ENCODE measurements at regions not wholly inside any gene's neighbourhood (a gene's known extent, or its start where the extent isn't known, plus 50 kb on each side); places are given as distances from the start of the nearest gene placed in this dataset.

DNA sequence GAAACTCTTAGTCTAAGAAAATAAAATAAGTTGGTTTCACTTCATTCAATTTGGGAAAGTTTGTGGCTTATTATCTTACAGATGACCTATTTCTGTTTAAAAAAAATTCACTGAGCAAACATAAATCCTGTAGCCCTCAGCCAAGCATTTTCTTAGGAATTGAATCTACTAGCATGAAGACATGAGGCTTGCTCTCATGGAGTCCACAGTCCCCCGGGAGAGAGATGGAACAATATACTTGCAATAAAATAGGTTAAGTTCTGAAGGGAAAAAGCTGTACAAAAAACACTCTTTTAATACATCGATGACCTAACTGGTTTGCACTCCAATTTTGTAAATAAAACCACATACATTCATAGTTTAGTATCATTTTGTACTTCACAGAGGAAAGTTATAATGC lies 642.6 kb upstream of the FAM241A start:
- Histone ChIP-seq H3K36me3 (ENCODE audit: insufficient read depth, low read length) (no peaks in the 10 kb centered on the region), H2AFZ (ENCODE audit: low read length) (no peak overlapping the region), H3K79me2 (ENCODE audit: insufficient read depth, low read depth, low read length) (no peaks in the 10 kb centered on the region), H4K20me1 (ENCODE audit: insufficient read depth, low read length) (no peaks in the 10 kb centered on the region), H3K4me2 (ENCODE audit: low read length) (no peak overlapping the region), H3K4me1 (ENCODE audit: insufficient read depth, low read length, poor library complexity, severe bottlenecking) (no peaks in the 10 kb centered on the region), H3K9me2 (ENCODE audit: insufficient read depth, low read length) (no peaks in the 10 kb centered on the region), H3K9me3 (ENCODE audit: low read length) (no peaks in the 10 kb centered on the region), H3K27ac (ENCODE audit: low read depth, low read length, poor library complexity, severe bottlenecking) (no peak overlapping the region), H3K4me3 (ENCODE audit: low read depth, low read length, poor library complexity, severe bottlenecking) (no peak overlapping the region)
- CTCF ChIA-PET (ENCODE audit: unreplicated experiment): no interaction called here
- BruUV-seq (replicated peaks): no TSS peak
- no peak for DNase-seq (ENCODE audit: low spot score)
- intact Hi-C loops (cut with micrococcal nuclease; ENCODE audit: unreplicated experiment): no loop called here
- TF ChIP-seq, protein P1, sequence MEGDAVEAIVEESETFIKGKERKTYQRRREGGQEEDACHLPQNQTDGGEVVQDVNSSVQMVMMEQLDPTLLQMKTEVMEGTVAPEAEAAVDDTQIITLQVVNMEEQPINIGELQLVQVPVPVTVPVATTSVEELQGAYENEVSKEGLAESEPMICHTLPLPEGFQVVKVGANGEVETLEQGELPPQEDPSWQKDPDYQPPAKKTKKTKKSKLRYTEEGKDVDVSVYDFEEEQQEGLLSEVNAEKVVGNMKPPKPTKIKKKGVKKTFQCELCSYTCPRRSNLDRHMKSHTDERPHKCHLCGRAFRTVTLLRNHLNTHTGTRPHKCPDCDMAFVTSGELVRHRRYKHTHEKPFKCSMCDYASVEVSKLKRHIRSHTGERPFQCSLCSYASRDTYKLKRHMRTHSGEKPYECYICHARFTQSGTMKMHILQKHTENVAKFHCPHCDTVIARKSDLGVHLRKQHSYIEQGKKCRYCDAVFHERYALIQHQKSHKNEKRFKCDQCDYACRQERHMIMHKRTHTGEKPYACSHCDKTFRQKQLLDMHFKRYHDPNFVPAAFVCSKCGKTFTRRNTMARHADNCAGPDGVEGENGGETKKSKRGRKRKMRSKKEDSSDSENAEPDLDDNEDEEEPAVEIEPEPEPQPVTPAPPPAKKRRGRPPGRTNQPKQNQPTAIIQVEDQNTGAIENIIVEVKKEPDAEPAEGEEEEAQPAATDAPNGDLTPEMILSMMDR (conservative IDR thresholded peaks at IDR 0.05; ENCODE audit: low read length): no peak
- TF ChIP-seq EZH2phosphoT487 (IDR thresholded peaks at IDR 0.05; ENCODE audit: borderline replicate concordance, low read depth, low read length): no peak
- POLR2A ChIA-PET: no interaction called here

DNA sequence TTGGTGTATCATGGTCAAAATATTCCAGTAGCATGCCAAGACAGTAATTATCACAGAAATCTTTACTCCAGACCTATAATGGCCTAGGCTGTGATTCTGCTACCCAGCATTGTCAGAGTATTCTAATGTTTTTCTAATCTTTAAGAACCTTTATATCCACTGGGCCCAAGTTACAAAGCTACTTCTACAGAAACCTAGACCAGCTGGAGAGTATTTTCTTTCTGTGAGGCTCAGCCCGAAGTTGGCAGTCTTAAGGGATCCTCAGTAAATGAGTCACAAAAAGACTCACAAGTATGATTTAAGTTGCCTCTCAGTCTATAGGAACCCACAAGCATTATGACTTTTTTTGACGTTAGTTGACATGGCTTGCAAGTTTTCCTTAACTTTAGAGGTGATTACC lies 638.5 kb upstream of the FAM241A start:
- TF ChIP-seq, protein P1 (conservative IDR thresholded peaks at IDR 0.05; ENCODE audit: low read length): no peak
- intact Hi-C loops (cut with micrococcal nuclease; ENCODE audit: unreplicated experiment): no loop called here
- no TSS peak for BruUV-seq (replicated peaks)

DNA sequence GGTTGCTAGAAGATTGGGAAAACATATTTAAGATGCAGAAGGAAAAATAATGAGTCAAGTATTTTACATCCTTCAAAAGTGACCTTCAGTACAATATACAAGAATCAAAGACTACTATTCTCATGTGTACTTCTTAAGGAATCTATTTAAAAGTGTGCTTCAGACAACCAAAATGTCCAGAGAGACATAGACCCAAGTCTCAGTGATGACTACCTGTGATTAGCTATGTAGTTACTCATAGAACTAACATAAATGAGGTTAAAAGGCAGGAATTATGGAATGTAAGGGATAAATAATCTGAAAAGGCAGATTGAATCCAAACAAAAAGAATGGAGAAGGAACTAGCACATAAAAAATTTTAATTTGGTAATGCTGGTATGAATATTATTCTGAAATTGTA lies 634.7 kb upstream of the FAM241A start:
- H3K79me2 ChIP-seq (ENCODE audit: insufficient read depth, low read depth, low read length): no peaks in the 10 kb centered on the region
- no peaks in the 10 kb centered on the region for H3K9me2 ChIP-seq (ENCODE audit: insufficient read depth, low read length)
- BruUV-seq (replicated peaks): no TSS peak
- H3K9me3 ChIP-seq (ENCODE audit: low read length): no peaks in the 10 kb centered on the region
- TF ChIP-seq EZH2phosphoT487 (IDR thresholded peaks at IDR 0.05; ENCODE audit: borderline replicate concordance, low read depth, low read length): no peak
- TF ChIP-seq, protein P1 (conservative IDR thresholded peaks at IDR 0.05; ENCODE audit: low read length): no peak
- DNase-seq (ENCODE audit: low spot score): no peak
- H3K4me3 ChIP-seq (ENCODE audit: low read depth, low read length, poor library complexity, severe bottlenecking): no peak overlapping the region
- H3K27ac ChIP-seq (ENCODE audit: low read depth, low read length, poor library complexity, severe bottlenecking): no peak overlapping the region
- no peak overlapping the region for H3K4me2 ChIP-seq (ENCODE audit: low read length)
- H2AFZ ChIP-seq (ENCODE audit: low read length): no peak overlapping the region
- H4K20me1 ChIP-seq (ENCODE audit: insufficient read depth, low read length): no peaks in the 10 kb centered on the region
- H3K4me1 ChIP-seq (ENCODE audit: insufficient read depth, low read length, poor library complexity, severe bottlenecking): no peaks in the 10 kb centered on the region
- intact Hi-C loops (cut with micrococcal nuclease; ENCODE audit: unreplicated experiment): no loop called here
- CTCF ChIA-PET (ENCODE audit: unreplicated experiment): no interaction called here
- no peaks in the 10 kb centered on the region for H3K36me3 ChIP-seq (ENCODE audit: insufficient read depth, low read length)
- POLR2A ChIA-PET: interaction anchor here (0.7 kb wide), 1 partner anchor 23 kb away, joined by 3 read pairs; no protein-coding TSS in a partner anchor

More for the DNA sequence above, 638.5 kb upstream of the FAM241A start:
- ChIA-PET POLR2A (no interaction called here), CTCF (ENCODE audit: unreplicated experiment) (no interaction called here)
- Histone ChIP-seq H3K4me3 (ENCODE audit: low read depth, low read length, poor library complexity, severe bottlenecking) (no peak overlapping the region), H3K9me3 (ENCODE audit: low read length) (no peaks in the 10 kb centered on the region), H3K9me2 (ENCODE audit: insufficient read depth, low read length) (no peaks in the 10 kb centered on the region), H3K79me2 (ENCODE audit: insufficient read depth, low read depth, low read length) (no peaks in the 10 kb centered on the region), H2AFZ (ENCODE audit: low read length) (no peak overlapping the region), H3K27ac (ENCODE audit: low read depth, low read length, poor library complexity, severe bottlenecking) (no peak overlapping the region), H4K20me1 (ENCODE audit: insufficient read depth, low read length) (no peaks in the 10 kb centered on the region), H3K4me2 (ENCODE audit: low read length) (no peak overlapping the region), H3K4me1 (ENCODE audit: insufficient read depth, low read length, poor library complexity, severe bottlenecking) (no peaks in the 10 kb centered on the region), H3K36me3 (ENCODE audit: insufficient read depth, low read length) (no peaks in the 10 kb centered on the region)
- DNase-seq (ENCODE audit: low spot score): no peak

All from OCI-LY7 (cell line).